NCI-H1048 (cell line): ENCODE measurements at regions not wholly inside any gene's neighbourhood (a gene's known extent, or its start where the extent isn't known, plus 50 kb on each side); places are given as distances from the start of the nearest gene placed in this dataset.
"Not testable (repeated sequence)": the region's sequence is repeated elsewhere in the genome, so short reads cannot be mapped to it uniquely, and the experiment has no call there.

Source experiments
- DNase-seq: peaks from one replicate; lab custom pipeline; 2025; lab: John Stamatoyannopoulos, UW

DNA sequence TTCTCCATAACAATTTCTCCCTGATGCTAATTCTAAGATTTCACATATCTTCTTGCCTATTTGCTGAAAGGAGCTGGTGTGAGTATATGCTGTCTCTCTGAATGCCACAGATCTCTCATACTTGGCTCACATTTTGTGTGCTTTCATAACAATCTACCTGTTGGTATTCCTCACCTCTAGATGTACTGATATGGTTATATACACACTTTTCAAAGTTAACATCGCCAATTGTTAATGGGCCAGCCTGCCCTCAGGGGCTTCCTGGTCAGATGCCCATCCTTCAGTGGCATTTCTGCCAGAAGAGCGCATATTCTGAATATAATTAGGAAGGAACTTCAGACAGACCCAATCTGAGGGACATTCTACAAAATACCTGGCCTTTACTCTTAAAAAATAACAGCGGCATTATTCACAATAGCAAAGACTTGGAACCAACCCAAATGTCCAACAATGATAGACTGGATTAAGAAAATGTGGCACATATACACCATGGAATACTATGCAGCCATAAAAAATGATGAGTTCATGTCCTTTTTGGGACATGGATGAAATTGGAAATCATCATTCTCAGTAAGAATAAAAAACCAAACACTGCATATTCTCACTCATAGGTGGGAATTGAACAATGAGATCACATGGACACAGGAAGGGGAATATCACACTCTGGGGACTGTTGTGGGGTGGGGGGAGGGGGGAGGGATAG is 123.9 kb upstream of the FAT1 start:
- DNase-seq = not testable (repeated sequence)

- no peak for DNase-seq
Measured at GRCh38 chr4:186848437-186848836, 124.8 kb upstream of the FAT1 start.

DNA sequence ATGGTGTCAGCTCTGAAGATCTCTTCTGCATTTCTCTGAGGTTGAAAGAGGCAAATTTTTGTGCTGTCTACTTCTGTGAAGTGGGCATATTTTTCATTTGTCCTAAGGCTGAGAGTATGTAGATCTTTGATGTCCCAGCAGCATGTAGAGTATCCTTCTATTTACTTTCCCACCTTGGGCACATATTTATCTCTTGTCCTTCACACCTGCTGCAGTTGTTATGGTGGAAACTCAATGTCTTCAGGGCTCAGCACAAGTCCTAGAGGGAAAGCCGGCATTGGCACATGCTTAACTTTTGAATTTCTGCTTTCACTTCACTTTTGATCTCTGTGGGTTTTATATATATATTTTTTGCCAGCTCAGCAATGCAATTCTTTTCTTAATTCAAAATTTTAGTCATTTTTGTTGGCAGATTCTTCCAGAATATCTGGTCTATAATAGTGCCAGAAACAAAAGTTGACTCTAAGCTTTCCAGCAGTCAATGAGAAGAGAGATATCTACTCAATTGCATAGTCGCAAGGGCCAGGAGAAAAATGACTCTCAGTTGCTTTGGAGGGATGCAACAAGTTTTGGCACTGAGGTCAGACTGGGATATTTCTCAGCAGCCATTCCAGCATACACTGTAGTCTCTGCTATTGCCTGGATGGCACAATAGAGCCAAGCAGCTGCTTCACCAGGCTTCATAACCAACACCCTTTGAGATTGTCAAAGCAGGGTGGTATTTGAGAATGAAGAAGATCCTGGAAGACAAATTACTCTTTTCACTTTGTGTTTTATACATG is 127.8 kb upstream of the FAT1 start:
- DNase-seq = no peak

DNA sequence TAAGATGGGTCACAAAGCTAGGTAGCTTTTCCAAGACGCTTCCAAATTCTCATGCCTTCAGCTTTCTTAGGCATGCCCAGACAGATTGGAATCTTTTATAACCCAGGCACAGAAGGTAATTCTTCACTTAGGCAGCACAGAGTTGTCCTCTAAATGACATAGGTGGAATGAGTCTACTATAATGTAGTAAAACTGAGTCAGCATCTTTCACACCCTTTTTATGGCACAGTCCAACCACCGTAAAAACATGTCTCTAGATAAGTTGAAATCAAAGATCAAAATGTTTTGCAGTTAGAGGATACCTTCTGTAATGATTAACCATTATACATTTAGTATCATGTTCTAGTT is 128.4 kb upstream of the FAT1 start:
- DNase-seq = no peak

DNA sequence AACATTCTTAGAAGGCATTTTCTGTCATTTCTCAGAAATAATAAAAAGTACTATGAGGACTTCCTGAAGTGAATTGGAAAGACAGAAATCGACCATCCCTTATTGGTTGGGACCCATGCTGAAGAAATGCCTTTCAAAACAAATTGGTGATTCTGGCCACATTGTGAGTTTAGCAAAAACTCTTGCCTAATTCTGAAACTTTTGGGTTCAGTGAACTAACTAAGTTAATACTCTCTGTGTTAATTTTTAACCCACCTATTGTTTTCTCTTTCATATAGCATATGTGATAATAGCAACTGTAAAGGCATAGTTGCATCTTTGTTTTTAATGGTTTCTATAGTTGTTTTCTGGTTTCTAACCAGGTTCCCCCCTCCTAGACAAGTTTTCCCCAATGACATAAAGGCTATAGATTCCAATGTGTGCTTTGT is 129.3 kb upstream of the FAT1 start:
- no peak for DNase-seq

DNA sequence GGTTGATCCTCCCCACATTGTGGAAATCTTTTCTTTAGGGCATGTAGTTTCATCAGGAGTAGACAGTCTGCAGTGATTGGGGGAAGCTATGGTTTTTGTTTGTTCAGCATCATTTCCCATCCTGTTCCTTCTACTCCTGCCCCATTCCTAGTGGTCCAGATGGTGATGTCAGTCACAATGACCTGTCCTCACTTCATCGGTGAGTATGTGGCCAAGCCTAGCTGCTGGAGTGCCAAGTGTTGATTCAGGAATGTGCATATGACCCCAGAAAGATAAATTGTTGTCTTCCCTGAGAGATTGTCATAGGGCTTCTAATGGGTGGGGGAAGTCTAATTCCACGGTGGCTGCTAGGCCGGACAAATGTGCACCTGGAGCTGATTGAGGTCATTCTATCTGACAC is 130.6 kb upstream of the FAT1 start:
- no peak for DNase-seq

GRCh38 chr4:186855111-186855510 is 131.5 kb upstream of the FAT1 start:
- no peak for DNase-seq

- no peak for DNase-seq
Measured at GRCh38 chr4:186857793-186858192, 134.1 kb upstream of the FAT1 start.

- DNase-seq = no peak
Measured at GRCh38 chr4:186858355-186858754, 134.7 kb upstream of the FAT1 start.

- no peak for DNase-seq
Measured at GRCh38 chr4:186859420-186859819, 135.8 kb upstream of the FAT1 start.

DNA sequence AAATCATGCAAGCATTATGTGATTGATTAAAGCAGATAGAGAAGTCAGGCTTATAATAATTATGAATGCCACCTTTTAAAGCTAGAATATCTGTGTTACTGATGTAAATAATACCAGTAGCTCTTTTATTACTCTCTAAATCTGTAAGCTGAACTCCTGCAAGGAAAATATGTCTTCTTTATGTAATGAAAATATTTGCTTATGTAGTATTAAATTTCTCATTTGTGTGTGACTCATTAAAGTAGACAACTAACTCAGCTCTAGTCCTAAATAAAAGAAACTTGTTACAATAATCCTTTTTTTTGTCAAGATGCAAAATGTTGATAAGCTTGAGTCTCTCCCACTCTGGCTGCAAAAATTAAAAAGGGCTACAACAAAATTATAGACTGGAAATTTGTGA is 137.7 kb upstream of the FAT1 start:
- DNase-seq = no peak

DNA sequence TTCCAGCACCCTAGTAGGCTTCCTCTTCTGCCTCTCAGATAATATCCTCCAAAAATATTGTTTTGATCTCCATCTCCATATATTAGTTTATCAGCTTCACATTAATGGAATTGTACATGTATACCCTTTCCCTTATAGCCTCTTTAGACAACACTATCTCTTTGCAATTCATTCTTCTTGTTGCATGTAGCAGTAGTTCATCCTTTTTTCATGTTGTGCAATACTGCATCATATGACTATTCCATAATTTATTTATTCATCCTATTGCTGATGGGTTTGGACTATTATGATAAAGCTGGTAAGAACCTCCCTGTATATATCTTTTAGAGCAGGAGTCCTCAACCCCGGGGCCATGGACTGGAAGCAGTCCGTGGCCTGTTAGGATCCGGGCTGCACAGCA is 148.2 kb upstream of the FAT1 start:
- no peak for DNase-seq

- not testable (repeated sequence) for DNase-seq
Measured at GRCh38 chr4:186873095-186873494, 149.4 kb upstream of the FAT1 start.

DNA sequence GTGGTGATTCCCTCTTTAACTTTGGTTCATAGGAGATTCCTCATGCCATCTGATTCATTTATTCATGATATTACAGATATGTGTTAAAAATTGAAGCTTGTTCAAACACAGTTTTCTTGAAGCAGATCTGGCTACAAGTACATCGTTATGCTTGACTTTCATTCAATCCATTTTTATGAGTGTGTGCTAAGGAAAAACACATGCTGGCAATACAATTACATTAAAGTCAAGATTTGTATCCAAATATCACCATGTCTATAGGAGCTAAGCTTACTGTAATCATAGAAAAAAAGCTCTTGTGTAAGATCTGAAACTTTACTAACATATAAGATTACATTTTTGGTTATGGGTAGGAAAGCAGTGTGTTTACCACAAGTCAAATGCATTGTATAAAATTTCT is 151.8 kb upstream of the FAT1 start:
- DNase-seq = no peak

- DNase-seq = no peak
Measured at GRCh38 chr4:186876961-186877626, 153.4 kb upstream of the FAT1 start.

- no peak for DNase-seq
Measured at GRCh38 chr4:186878203-186878776, 154.6 kb upstream of the FAT1 start.

- DNase-seq = no peak
Measured at GRCh38 chr4:186881521-186882220, 158.0 kb upstream of the FAT1 start.

DNA sequence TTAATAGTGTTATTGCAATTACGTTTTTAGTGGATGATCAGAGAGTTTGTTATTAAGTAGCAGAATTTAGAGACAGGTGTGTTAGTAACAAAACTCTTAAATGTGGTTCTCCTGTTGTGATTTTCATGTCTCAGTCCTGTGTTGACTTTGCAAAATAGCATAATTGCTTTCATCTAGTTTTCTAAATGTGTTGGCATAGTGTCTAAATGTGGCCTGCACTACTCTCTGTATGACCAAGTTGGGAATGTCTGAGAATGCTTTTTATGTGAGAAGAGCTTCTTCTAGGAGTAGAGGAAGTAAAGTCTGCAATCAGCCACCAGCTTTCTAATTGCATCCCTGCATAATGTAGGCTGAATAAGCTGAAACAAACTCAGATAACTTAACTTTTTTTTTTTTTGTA is 158.6 kb upstream of the FAT1 start:
- DNase-seq = no peak

GRCh38 chr4:186885289-186885688 is 161.6 kb upstream of the FAT1 start:
- DNase-seq = no peak

DNA sequence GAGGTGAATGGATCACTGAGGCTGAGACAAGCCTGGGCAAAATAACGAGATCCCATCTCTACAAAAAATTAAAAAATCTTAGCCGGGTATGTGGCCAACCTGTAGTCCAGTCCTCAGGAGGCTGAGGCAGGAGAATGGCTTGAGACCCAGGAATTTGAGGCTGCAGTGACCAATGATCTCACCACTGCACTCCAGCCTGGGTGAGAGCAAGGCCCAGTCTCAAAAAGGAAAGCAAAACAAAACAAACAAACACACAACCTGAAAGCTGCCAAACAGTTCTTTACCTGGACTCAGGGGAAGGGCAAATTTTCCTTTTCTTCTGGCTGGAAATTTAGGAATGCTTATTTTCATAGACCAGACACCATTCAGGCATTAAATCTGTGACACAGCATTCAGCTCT is 163.1 kb upstream of the FAT1 start:
- DNase-seq = no peak

- DNase-seq = peak; percentile 62
Measured at GRCh38 chr4:186887291-186887700, 163.6 kb upstream of the FAT1 start.

GRCh38 chr4:186887752-186888151 is 164.1 kb upstream of the FAT1 start:
- DNase-seq = no peak
